UCSD-AML1 (cell line): ENCODE measurements at regions not wholly inside any gene's neighbourhood (a gene's known extent, or its start where the extent isn't known, plus 50 kb on each side); places are given as distances from the start of the nearest gene placed in this dataset.

Experiments
- DNase-seq: peaks from one replicate; lab custom pipeline; 2025; ENCODE audit not compliant: unreplicated experiment; lab: John Stamatoyannopoulos, UW

DNA sequence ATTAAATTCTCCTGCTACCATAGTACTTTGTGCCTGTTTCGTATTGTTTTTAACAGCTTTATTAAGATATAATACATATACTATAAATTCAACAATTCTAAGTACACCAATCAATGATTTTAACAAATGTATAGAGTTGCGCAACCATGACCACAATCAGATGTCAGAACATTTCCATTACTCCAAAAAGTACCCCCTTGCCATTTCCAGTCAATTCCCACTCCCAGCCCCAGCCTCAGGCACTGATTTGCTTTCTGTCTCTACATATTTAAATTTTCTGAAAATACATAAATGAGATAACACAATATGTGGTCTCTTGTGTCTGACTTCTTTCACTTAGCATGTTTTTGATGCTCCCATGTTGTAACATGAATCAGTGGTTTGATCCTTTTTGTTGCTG, 193.9 kb downstream of the FIGN start:
- no peak for DNase-seq

DNA sequence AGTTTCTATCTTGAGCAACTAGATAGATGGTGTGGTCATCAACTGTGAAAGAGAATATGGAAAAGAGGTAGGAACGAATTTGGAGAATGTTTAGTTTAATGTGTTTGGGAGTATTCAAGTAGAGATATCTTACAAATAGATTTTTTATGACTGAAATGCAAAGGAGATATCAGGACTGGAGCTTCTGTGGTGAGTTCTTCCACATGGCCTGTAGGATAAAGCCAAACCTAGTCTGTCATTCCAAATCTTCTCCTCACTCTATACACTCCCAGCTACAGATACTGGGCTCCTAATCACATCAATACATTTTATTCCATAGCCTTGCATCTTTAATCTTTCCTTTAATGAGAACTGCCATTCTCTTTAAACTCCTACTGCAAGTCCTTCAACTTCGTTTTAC, 194.3 kb downstream of the FIGN start:
- DNase-seq, result no peak

- no peak for DNase-seq
These were observed 207.1 kb downstream of the FIGN start for GRCh38 chr2:163528640-163529217.

GRCh38 chr2:163527381-163527780, 208.4 kb downstream of the FIGN start:
- DNase-seq, result no peak

- no peak for DNase-seq
These were observed 217.0 kb downstream of the FIGN start for GRCh38 chr2:163518762-163519161.

- DNase-seq, result no peak
These were observed 220.0 kb downstream of the FIGN start for GRCh38 chr2:163515836-163516235.

DNA sequence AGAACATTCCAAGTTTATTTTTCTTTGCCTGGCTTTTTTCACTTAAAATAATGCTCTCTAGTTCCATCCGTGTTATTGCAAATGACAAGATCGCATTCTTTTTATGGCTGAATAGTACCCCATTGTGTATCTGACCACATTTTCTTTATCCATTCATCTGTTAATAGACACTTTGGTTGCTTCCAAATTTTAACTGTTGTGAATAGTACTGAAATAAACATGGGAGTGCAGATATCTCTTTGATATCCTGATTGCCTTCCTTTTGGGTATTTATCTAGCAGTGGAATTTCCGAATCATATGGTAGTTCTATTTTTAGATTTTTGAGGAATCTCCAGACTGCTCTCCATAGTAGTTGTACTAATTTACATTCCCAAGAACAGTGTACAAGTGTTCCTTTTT, 230.5 kb downstream of the FIGN start:
- DNase-seq, result no peak

DNA sequence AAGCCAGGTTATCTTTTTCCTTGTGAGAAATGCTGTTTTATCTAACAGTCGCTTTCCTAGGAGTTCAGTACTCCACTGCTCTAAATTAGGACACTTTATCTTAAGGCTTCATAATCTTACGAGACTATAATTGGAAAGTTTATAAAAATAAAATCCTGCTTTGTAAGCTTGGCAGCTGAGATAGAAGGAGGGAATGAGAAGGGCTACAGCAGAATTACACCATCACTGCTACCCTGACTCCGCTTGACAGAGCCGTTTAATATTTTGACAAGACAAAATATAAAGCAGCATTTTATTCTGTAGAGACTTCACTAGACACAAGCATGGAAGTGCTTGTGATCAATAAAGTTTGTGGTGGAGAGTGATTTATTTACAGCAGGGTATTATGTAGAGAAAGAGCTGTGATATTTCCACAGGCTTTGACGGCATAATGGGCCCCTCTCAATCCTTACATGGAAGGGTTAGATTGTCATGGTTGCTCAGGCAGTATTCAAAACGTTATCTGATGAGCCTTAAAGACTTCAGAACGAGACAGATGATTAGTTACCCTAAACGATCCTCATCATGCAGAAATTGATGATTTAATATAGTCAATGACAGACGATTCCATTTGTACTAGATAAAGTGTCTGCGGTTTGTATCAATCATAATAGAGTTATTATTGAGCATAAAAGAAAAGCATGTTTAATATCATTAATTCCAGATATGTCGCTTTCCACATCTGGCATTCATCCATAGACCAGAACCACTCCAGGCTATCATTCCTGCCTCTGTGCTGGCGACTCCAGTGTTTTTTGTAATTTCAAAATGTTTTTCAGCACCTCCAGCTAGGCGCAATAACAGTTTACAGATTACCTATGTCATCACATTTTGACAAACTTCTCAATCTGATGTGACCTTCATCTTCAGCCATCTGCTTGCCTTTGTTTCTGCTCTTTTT, 242.2 kb downstream of the FIGN start:
- DNase-seq, result no peak

DNA sequence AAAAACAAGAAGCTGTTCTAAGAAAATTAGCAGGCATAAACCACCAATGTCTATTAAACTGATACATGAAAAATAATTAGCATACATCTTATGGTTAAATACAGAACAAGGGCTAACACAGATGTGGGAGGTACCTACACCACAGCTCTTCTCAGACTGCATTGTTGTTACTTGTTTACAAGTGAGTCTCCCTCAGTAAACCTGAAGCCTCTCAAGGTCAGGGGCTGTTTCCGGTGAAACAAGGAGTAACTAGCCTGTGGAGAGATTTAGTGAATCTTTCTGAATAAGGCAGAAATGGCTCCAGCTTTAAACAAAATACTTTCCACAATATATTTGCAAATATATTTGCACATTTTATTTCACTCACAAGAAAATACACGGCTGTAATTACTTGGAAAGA, 244.0 kb downstream of the FIGN start:
- no peak for DNase-seq

- no peak for DNase-seq
These were observed 245.5 kb downstream of the FIGN start for GRCh38 chr2:163490281-163490680.

DNA sequence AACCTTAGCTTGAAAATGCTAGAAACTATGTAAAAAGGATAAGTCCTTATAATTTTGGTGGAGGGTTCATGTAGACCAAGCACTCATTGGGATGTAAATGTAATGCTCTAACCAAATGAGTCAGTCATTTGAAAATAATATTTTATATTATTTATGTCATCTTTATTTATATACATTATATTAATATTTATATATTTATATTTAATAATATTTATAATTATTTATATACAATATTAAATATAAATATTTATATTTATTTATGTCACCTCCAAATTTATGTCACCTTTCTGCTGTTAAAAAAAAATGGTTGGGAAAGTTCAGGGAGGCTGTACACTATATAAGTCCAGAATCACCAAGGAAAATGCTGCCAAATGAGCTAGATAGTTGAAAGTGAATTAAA, 254.3 kb downstream of the FIGN start:
- DNase-seq, result no peak

- DNase-seq, result no peak
These were observed 256.2 kb downstream of the FIGN start for GRCh38 chr2:163479599-163479998.

GRCh38 chr2:163475815-163476214, 260.0 kb downstream of the FIGN start:
- no peak for DNase-seq

GRCh38 chr2:163474889-163475288, 260.9 kb downstream of the FIGN start:
- DNase-seq, result no peak

GRCh38 chr2:163474319-163474744, 261.5 kb downstream of the FIGN start:
- DNase-seq, result no peak

GRCh38 chr2:163471947-163472346, 263.9 kb downstream of the FIGN start:
- no peak for DNase-seq

DNA sequence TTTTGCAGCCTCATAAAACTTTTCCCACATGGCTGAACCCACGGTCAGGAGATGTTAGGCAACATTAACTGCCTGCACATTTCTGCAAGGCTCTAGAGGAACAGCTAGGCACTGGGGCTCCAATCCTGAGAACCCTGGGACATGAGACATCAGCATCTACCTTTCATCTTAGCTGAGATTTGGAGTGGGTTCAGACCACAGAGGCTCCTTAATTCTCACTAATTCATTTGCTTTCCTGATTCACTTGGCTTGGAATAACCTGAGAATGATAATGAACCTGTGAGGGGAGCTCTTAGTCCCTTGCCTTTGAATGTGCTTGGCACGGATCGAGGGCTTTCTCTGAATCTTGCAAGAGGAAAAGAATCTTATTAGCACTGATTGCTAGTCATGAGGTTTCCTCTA, 266.2 kb downstream of the FIGN start:
- no peak for DNase-seq

DNA sequence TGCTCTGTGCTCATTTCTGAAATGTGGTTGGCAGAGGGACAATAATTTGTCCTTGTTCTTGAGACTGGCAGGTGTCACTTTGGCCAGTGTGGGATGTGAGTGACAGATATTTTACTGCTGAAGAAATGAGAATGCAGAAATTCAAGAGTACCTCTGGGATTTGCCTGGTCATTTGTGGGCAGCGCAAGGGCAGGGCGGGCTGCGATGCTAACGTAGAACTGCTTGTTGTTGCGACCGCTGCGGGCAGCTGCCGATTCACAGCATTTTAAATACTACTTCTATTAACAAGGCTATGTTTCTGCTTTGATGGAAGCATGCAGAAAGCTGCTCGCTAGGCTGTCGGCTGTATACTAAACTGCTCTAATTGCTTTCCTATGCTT, 268.6 kb downstream of the FIGN start:
- no peak for DNase-seq

GRCh38 chr2:163466331-163467250, 269.2 kb downstream of the FIGN start:
- no peak for DNase-seq

DNA sequence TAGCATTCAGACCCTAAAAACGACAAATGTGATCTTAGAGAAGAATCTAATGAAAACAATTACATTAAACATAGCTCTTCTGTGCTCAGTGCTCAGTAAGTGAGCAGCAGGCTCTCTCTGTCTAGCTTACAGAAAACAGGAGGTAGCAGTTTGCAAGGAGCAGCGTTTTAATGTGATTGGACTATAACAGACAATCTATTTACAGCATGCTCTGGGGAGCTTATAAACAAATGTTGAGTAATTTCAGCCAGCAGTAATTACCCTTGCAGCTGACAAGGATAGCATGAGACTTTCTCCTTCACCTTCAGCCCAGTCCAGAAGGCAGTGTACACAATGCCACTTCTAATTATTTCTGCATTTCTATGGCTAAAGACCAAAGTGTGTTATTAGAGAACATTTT, 270.4 kb downstream of the FIGN start:
- no peak for DNase-seq

DNA sequence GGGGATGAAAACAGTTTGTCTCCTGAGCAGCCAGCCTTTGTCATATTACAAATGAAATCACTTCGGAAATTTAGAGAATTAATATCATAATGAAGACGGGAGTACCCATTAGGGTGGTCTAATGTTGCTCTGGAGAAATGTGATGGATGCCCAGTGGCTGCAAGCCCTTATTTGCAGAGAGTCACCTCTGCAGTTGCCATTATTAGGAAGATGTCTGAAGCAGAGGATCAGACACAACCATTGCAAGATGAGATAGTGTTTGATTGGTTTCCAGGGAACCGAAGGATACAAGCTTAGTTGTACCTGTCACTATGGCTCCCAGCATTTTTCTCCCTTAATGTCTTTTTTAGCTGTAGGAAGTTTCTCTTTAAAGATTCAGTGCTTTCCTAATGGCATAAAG, 272.4 kb downstream of the FIGN start:
- no peak for DNase-seq

- DNase-seq, result no peak
These were observed 272.8 kb downstream of the FIGN start for GRCh38 chr2:163462993-163463392.
